NCI-H345 treated with DMSO at 0.1 percent for 48 hours (cell line): ENCODE measurements at regions not wholly inside any gene's neighbourhood (a gene's known extent, or its start where the extent isn't known, plus 50 kb on each side); places are given as distances from the start of the nearest gene placed in this dataset.

ENCODE experiments used
- DNase-seq: peaks from one replicate; lab custom pipeline; 2025; ENCODE audit not compliant: unreplicated experiment; lab: John Stamatoyannopoulos, UW

DNA sequence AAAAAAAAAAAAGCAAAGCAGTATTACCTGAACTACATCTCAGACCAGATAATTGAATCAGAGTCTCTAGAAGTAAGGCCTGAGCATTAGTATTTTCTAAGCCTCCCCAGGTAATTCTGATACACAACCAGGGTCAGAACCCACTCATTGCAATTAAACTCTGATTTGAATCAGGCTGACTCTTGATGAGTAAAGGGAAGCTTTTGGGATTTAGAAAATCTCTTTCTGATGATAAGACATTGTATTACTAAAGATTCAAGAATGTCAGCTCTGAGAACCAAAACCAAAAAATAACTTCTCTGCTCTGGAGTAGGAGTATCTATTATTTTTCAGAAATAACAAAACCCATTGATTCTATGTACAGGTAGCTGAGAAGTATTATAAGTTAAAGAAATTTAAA lies 100.1 kb upstream of the COL21A1 start:
- no peak for DNase-seq

DNA sequence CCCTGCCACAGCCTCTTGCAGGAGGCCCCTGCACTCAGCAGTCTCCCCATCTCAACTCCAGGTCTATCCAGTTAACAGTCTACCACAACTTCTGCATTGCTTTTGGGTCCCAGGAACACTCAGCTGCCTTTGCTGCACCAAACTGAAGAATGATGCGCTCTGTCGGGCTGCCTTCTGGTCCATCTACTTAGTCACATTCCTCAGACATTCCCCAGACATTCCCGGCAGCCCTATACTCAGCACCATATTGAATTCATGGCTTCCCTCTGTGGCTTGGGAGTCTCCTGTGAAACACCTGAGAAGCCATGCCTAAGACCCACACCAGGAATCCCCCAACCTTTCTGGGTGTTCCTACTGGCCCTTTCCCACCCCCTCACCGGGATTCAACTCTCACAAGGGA lies 99.6 kb upstream of the COL21A1 start:
- DNase-seq: no peak

DNA sequence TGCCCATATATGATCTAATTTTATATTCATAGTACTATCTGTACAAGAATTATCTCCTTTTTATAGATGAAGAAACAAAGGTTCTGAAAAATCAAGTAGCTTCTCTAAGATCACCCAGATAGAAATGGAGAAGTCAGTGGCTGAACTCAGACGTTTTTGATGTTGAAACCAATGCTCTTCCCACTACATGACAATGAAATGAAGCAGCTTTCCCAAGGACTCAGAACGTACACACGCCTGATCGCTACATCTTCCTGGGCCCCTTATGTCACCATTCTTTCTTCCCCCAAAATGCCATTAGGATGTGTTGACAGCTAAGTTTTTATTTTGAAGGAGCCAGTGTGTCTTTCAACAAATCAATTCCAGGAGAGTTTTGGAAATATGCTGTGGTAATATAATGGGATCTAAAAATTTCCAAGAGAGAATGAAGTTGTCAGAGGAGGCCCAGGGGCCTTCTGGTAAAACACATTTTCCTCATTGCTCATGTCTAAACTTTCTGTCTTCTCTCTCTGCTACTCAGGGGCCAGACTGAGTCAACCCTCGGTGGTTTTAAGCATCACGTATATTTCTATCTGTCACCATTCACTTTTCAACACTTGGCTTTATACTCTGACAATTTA lies 98.1 kb upstream of the COL21A1 start:
- DNase-seq: no peak

DNA sequence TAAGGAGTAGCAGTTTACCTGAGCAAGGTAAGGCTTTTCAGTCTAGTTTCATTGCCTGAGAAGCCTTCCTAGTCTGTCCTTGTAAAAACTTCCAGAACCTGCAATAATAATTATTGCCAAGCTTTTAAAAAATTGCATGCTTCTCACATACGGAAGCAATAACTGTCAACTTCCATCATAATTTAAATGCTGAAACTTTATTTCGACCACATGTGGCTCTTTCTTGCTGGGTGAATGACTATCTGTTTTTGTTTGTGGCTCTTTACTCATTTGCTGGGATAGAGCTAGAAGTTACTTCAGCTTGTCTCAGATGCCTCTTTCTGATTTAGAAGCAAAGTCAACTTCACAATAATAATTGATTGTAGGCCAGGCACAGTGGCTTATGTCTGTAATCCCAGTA lies 95.9 kb upstream of the COL21A1 start:
- no peak for DNase-seq

DNA sequence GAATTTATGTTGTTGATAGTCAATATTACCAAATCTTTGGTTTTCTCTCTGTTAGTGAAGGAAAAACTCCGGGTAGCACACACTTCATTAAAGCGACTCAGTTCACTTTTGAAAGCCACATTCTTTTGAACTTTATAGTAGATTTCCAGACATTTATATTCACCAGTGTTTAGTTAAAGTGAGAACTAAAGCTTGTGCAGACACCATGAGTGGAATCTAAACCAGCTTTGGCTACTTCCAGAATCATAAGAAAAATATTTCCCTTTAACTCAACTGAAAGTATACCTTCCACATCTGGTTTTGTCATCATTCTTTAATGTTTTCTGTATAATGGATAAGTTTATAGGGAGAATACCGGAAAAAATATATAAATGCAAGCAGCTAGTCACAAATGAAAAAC lies 92.1 kb upstream of the COL21A1 start:
- no peak for DNase-seq

DNA sequence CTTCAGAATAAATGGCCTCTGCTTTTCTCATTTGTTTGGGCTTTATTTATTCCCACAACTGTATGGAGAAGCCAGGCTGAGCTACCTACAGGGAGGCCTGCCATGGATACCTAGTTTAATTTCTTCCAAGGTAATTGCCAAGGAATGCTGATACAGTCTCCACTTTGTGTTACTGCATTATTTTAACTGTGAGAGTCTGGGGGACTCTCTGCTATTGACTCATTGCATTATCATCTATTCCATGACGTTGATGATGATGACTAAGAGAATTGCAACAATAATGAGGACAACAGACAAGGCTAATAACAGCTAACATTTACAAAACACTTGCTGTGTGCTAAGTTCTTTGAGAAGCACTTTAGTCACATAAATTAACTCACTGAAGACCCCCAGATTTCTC lies 88.3 kb upstream of the COL21A1 start:
- no peak for DNase-seq

DNA sequence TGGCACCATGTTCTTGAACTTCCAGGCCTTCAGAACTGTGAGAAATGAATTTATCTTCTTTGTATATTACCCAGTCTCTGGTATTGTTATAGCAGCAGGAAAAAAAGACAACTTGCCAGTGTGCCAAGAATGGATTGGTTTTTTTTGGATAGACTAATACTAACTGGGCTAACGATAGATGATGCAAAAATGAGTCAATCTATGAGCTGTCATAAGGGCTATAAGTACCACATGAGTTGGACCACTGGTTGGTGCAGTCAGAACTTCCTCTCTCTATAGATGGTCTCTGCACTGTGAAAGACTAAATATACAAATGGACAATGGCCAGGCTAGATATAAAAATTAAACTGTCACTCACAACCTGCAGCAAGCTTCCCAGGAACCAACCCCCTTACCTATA lies 87.6 kb upstream of the COL21A1 start:
- DNase-seq: no peak

DNA sequence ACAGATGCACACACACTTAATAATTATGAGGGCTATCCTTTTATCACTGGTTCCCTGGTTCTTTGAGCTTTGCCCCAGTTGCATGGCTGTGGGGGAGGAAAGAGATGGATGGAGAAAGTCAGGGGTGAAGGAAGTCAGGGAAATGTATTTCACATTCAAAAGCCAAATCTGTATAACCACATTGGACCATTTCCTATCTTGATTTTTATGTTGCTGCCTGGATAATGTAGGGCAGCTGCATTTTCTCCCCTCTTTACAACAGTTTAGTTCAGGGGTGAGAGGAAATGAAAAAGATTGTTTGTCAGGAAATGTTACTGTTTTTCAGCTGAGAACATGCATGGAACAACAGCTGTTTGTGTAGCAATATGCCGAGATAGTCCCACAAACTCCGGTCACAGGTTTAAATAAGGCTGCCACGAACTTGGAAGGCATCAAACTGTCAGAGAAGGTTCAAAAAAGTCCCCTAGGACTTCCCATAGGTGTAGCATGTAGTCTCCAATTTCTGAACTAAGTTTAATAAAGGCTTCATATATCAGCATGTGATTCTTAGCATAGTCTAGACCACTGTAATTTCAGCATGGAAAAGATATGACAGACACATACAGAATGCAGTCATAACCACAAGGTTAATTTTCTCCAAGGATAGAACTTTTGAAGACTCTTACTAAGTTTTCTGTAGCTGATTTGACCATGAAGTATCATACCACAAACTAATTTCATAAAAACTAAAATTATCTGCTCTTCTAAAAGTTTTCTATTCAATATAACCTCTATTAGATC lies 82.1 kb upstream of the COL21A1 start:
- no peak for DNase-seq

DNA sequence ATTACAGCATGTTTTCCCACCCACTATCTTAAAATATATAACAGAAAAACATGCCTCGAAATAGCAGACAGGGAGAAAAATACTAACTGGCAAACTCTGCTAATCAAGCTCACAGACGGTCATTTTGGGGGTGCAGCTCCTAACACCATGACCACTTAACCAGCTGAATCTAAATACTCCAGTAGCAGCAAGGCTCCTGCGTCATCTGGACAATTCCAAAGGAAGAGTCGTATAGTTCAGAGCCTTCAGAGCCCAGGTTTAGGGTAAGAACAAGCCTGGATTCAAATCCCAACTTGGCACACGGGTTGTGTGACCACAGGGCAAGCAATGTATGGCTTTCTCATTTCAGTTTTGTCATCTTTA lies 81.3 kb upstream of the COL21A1 start:
- DNase-seq: no peak

DNA sequence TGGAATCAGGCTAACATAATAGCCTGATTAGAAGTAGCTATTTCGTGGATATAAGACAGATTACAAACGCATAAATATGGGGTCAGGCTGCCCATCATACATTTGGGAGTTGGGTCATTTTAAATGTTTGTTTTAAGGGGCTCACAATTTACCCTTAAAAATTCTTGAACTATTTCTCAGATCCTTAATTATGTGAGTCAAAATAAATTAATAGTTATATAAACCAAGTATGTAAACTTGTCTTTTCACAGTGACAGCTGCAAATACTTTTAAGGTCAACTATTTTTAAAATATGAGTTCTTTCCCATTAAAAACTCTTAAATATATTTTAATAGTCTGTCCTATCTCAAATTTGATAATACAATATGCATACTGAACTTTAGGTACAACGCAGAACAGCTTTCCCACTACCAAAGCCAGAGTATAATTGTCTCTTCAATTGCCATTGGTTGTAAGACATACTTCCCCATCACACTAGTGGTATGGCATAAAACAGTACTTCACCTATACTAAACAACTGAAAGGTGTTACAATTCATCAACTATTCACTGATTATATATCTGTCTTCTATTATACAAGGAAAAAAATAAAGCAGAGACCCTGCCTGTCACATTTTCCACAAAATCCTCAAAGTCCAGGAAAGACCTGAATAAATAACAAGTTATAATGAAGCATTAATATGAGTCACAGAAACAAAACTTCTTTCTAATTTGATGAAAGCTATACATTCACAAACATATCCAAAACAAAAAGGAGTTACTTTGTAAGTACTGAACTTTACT lies 80.8 kb upstream of the COL21A1 start:
- DNase-seq: no peak

DNA sequence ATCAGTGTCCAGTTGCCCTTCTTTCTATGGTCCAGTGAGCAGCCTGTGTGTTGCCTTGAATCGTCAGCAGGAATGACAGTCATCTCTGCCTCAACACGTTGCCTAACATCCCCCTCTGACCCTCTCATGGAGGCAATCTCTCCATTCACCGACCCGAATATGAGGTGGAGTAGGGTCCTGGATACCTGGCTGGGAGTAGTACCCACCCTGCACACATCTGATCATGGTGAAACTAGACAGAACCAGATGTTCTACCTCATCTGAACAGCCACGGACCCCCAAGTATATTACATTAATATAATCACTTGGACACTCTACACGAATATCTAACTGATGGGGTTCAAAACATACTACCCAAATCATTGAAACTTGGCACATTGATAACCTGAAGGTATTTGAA lies 77.0 kb upstream of the COL21A1 start:
- DNase-seq: no peak

DNA sequence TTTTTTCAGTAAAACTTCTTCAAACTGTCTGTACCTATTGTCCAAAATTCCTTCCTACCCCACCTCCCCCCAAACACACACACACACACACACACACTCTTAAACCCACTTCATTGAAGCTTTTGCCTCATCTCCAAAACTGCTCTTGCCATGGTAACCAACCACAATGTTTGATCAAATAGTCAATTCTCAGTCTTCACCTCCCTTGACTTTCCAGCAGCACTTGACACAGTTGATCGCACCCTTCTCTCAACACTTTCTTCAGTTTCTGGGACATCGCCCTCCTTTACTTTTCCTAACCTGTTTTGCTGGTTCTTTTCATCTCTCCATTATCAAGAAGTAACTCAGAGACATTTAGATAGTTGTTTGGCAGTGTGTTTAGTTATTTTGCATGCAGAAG lies 71.5 kb upstream of the COL21A1 start:
- DNase-seq: no peak

DNA sequence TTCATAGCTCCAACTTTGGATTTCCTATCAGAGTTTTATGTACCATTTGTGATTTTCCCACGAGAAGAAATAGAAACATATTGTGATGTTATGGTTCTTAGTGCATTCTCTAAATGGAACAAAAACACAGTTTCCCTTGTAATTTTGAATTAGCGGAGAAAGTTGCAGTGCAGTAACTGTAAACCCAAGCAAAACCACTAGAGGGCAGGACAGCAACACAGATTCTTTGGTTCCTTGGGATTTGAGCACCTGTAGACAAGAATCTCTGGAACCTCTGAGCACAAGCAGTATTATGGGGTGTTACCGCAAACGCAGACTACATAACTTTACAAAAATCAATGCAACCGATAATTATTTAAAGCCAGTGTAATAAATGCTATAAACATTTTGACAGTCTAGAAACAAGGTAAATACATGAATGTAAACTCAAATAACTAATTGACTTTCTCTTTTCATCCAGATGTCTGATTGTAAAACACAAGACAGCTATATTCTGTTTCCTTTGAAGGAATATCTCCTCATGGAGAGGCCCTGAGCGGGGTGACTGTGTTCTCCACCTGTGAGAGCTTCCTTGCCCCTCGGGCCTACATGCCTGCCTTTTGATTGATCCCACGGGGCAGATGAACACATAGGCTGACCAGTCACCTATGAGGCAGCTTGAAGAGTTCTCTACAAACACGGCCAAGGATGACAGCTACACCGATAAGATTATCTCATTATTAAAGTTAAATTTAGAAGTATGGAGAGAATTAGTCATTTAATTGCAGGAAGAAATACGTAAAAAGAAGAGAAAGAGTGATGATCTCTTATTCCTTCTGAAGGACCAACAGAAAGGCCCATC lies 67.5 kb upstream of the COL21A1 start:
- DNase-seq: no peak

DNA sequence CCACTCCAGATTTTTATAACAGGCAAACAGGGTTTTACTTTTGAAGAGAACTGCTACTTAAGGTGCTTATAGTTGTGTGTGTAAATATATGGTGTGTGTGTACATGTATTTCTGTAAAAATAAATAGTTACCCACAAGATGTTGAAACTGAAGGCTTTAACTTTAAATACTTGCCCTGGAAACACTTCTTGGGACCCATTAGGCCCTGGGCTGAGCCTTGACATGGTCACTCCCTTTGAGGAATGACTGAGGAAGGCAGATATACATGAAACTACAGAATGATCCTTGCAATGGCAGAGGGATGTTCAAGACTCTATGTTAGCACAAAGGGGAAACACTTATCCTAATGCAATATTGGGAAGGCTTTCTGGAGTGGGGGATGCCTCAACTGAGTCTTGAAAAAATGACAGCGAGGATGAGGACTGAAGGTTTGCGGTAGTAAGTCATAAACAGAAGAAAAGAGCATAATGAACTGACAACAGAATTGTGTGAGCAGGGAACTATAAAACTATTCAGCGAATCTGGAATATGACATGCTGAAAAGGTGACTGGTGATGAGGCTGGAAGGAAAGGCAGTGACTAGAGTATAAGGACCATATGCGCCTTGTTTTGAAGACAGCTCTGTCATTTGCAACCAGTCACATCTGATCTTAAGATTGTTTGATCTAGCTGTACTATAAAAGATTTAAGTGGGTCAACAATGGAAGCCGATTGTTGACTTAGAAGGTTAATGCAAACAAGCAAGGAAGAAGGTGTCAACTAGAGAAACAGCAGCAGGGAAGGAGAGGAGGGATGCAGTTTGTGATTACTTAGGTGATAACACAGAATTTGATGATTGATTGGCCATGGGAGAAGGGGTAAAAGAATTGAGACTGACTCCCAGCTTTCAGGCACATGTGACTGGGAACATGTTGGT lies 64.4 kb upstream of the COL21A1 start:
- DNase-seq: no peak

DNA sequence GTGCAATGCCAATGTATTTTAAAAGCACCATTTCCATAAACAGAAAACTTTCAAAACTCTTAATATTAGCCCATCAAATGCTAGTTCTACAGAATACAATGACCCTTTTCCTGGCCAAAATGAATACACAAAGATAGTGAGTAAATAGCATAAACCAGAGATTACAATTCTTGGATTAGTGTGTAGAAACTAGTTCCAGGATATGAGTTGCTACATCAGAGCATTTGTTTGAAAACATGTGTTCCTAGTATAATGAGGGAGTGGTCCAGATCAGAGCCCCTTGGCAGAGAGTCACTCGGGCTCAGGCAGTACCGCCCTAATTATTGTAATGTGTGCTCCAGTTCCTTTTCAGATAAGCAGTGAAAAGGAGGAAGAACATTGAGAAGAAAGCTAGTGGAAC lies 63.7 kb upstream of the COL21A1 start:
- DNase-seq: no peak

DNA sequence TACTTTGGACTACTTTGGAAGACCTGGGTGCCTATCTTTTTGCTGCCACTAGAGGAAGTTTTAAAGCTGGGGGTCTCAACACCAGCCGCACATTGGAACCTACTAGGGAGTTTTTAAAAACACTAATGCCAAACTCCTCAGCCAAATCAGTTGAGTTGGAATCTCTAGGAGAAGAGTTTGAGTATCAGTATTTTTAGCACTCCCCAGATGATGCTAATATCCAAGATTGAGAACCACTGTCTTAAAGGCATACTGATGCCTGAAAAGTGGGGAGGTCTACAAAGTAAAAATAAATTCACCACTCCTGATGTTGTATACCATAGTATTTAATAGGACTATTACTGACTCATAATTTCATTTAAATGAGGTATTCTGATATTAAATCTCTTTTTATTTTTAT lies 62.9 kb upstream of the COL21A1 start:
- no peak for DNase-seq

DNA sequence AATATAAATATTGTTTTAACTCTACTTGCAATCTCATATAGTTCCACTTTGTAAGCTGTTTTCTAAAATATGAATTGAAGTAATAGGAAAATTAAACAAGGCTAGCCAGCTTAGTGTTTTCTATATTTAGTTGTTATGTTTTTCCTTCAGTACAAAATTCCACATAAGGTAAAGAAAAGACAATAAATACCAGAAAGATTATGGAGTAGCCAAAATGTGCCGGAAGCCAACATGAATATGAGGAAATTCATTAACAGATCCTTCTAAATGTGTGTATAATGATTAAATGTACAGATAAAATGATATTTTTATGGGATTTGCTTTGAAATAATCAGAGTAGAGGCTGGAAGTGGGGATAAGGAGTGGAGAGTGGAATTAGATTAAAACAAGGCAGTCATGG lies 52.5 kb upstream of the COL21A1 start:
- DNase-seq: no peak

DNA sequence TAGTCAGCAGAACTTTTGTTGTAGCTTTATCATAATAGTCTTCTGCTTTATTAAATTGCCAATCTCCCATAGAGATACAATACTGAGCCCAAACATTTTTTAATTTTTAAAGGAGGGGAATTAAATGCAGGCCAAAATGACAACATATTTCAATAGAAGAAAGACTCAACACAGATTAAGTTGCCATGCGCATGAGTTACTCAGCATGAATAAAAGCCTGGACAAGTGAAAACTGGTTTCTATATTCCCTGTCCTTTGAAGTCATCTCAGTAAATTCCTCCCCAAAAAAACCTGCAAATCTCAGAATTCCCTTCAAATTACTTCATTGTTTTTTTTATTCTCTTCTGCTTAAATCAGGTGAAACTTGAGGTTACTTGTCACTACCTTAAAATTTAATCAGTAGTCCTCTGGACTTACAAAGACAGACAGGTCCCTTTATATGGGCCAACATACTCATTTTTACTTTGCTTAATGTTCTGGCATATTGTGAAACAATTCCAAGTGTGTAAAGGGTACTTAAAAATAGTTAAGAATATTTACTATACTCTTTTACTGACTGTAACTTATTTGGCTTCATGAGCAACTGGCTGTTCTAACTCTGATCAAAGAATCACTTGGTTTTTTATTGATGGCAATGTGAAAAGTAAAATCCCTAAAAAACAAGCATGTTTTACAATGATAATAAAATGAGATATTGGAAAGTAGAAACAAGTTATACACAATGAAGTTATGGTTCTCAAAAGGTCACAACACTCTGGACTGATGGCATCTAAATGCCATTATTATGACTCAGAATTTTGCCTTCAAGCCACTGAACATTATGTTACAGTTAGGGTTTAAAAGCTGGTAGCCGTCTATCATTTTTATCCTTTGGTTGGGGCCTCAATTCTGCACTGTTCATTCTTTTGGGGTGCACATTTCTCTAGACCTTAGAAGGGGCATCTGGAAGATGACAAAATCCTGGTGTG lies 49.9 kb upstream of the COL21A1 start:
- no peak for DNase-seq
